AG08395 (cell line): ENCODE measurements at regions not wholly inside any gene's neighbourhood (a gene's known extent, or its start where the extent isn't known, plus 50 kb on each side); places are given as distances from the start of the nearest gene placed in this dataset.

Source experiments
- DNase-seq: peaks from one replicate; pipeline ENCODE4 v3.0.0; 2012; ENCODE audit warnings: mixed read lengths, low spot score

DNA sequence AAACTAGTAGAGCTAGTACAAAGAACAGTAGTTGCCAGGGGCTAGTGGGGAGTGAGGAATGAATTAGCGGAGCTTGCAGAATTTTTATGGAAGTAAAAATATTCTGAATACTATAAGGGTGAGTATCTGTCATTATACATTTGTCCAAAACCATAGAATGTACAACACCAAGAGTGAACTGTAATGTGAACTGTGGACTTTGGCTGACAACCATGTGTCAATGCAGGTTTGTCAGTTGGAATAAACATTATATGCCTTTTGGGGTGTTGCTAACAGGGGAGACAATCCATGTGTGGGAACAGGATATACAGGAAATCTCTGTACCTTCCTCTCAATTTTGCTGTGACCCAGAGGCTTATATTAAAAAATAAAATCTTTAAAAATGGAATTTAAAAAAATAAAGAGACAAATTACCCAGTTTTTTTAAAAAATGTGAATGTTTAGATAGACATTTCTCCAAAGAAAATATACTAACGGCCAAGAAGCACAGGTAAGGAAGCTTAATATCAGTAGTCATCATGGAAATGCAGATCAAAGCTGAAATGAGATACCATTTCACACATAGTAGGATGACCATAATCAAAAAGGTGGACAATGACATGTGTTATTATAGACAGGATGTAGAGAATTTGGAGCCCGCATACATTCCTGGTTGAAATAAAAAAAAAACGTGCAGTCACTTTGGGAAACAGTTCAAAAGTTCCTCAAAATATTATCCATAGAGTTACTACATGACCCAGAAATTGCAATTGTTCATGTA lies 899.8 kb downstream of the RAB28 start:
- DNase-seq = no peak

DNA sequence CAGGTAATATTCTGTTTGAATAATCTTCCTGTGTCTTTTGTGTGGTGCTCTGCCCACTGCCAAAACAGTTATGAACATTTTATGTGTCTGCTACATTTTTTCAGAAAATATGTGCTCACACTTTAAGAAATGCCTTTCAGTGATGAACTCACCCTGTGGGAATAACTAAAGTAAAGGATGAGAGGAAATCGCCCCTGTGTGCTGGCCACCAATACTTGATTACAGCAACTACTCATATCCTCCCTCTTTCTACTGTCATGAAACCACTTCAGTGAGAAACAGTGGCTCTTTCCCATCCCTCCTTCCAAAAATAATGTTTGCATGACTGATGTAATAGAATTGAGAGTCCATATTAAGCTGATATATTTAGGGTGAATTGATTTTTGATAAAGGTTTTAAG lies 900.9 kb downstream of the RAB28 start:
- DNase-seq = no peak

DNA sequence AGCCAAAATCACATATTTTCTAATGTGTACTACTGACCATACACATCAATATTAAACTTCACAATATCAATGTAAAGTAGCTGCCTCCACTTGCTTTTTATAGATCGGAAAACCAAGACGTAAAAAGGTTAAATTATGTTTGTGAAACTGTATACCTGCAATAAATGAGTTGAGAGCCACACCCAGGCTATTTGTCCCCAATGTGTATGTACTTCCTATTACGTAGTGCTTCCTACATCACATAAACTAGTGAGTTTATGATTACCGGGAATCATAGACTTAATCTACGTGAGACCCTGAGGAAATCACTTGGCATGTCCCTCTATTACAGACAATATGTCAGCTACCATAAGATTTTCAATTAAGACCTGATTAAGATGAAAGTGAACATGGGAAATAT lies 903.4 kb downstream of the RAB28 start:
- no peak for DNase-seq

DNA sequence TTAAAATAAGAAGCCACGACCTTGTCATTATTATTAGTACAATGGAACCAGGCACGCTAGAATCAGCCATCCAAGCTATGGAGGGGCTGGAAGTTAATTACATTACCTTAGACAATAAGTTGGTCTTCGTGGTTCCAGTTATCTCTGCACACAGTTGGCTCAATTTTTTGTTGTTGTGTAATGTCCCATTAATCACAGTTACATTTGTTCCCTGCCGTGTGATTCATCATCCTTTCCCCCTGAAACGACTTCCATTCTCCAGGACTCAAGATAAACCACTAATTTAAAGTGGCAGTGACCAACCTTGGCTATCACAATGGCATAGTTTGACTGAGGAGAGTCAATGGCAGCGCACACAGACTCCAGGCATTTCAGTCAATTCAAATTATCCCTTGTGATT lies 905.0 kb downstream of the RAB28 start:
- no peak for DNase-seq

DNA sequence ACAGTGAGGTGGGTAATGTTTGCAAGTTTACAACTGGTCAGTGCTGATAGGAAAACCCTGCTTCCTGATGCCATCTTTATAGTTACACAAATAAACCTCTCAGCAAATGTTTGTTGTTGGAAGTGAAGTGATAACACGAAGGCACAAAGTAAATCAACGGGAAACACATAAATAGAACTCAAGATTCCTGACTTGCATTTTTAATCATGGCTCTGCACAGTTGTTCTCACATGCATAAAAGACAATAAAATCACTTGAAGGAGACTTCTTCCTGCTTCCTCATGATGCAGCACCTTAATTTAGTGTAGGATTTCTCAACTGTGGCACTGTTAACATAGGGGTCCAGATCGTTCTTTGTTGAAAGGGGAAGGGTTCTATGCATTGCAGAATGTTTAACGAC lies 907.7 kb downstream of the RAB28 start:
- no peak for DNase-seq

DNA sequence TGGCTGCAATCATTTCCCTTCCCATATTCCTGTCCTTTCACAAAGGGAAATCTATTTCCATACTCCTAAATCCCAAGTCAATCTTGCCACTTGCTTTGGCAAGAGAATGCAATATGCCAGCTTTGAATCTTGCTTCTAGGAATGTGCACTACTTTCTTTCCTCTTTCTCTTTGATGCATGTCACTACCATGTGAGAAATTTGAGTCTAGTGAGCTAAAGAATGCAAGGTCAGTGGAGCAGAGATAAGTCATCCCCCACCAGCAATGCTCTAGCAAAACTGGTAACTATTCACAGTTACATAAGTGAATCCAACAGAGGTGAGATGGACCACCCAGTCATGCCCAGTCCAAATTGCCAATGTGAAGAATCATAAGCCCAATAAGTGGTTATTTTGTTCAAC lies 910.4 kb downstream of the RAB28 start:
- no peak for DNase-seq

DNA sequence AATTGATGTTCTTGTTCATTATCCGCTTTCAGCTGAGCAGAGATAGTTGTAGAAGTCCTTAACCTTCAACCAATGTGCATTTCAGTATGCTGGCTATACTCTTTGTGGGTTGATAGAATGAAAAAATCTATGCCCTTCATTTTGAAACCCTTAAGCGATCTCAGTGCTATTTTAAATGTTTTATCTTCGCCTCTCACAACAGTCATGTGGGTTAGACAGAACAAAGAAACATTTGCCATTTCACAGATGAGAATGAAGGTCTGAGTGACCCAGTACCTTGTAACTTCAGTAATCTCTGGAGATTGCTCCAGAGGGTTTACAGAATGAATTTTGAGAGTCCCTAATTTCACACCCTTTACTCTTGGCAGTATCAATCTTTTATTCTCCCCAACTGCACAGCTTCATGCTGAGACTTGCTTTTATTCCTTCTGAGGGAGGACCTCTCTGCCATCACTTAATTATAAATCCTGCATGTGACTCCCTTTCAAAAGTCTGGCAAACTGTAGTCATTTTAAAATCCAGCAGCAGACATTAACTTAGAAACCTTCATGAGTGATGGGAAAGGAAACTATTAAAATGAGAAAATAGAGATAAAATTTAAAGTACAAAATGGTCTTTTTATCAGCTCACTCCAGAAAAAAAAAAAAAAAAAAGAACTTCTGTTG lies 921.5 kb downstream of the RAB28 start:
- no peak for DNase-seq

DNA sequence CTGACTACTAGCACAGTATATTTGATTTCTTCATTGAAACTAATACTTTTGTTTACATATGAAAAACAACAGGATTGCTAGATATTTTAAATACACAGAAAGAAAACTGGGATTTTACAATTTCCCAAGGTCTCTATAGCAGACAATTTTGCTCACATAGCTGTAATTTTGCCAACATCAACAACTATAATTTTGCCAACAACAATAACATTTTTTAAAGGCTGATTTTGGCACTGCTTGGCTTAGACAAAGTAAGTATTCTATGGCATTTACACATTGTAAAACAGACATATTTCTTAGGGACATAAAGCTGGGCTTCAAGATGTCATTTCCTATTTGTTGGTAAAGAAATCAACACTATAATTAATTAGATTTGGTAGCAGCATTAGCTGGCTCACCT lies 922.1 kb downstream of the RAB28 start:
- no peak for DNase-seq

DNA sequence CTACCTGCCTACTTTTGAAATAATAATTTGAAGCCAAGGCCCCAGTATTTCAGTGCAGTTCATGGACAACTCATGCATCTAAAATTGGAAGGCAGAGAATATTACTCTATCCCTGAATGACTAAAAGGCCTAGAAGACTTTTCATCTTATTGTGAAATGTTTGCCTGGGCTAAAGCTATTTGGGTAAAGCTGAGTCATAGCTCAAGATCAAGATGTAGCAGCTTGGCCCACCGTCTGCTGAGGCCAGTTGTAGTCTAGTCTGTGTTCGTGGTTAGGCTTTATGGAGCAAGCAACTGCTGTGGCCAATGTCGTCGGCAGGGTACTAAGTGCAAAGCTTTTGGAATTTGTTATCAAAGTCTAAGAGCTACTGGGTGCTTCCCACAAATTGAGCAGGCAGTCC lies 929.1 kb downstream of the RAB28 start:
- DNase-seq = no peak

DNA sequence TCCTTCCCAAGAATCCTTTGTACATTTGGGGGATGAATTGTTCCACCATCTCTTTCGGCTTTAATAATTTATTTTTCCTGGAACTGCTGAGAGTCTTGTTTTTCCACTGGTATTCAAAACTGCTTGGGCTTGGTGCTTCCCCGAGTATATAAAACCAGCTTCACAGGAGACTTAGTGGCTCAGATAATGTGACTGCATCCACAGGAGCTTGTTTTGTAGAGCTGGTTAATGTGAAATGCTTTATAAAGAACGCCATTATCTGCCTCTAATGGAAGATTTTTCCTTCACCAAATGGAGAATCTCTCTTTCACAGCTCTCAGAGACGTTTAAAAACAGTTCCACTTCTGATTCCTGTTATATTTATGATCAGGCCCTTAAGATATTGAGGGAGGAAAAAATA lies 935.5 kb downstream of the RAB28 start:
- no peak for DNase-seq

DNA sequence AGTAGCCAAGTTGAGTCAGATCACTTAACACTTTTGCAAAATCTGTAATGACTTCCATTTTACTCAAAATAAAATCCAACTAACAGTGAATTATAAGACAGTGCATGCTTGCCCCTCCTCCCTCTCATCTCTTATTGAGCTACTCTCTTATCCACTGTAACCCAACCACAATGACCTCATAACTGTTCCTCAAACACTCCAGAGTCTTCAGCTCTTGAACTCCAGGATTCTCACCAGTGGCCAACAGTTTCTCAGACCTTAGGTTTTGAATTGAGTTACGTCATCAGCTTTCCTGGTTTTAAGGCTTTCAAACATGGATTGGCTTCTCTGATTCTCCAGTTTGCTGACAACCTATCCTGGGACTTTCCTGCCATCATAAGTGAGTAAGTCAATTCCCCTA lies 938.3 kb downstream of the RAB28 start:
- DNase-seq = no peak

DNA sequence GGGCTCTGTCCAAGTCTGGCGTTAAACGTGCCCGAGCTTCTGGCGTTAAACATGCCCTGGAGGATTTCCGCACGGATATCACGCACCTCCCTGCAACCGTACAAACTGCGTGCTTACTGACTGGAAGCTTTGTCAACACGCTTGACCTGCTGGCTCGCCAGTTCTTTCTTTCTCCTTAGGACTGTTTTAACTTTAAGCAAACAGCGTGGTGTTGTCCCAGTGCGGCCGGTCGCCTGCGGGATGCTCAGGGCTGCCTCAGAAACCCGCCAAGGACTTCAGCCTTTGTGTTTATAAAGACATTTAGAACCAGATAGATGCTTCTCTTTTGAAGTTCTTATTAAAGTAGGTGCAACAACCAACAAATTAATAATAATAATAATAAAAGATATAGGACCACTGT lies 946.0 kb downstream of the RAB28 start:
- no peak for DNase-seq

DNA sequence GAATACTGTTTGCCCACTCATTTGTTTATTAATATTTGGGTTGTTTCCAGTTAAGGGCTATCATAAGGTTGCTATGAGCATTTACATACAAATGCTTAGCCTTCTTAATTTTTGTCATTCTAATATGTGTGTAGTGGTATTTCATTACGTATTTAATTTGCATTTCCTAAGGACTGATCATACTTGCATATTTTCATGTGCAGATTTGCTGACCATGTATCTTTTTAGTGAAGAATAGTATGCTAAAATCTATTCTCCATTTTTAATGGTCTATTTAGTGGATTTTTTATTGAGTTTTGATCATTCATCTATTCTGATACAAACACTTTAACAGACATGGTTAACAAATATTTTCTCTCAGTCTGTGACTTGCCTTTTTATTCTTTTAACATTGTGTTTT lies 949.5 kb downstream of the RAB28 start:
- DNase-seq = no peak

DNA sequence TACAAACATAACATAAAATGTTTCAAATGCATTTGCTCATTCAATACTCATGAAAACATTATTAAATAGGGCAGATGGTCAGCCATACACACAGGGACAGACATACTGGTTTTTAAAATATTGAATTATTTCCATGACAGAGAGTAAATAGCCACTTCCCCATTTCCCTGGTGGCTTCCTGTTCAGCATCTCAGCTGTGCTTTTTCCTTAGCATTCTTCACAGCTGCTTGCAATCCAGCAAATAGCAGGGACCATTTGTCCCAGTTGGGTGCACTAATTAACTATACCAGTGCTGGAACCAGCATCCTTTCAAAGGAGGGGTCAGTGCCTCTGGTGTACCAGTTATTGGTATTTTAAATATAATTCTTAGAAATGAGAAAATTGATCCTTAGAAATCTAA lies 964.7 kb downstream of the RAB28 start:
- DNase-seq = no peak

DNA sequence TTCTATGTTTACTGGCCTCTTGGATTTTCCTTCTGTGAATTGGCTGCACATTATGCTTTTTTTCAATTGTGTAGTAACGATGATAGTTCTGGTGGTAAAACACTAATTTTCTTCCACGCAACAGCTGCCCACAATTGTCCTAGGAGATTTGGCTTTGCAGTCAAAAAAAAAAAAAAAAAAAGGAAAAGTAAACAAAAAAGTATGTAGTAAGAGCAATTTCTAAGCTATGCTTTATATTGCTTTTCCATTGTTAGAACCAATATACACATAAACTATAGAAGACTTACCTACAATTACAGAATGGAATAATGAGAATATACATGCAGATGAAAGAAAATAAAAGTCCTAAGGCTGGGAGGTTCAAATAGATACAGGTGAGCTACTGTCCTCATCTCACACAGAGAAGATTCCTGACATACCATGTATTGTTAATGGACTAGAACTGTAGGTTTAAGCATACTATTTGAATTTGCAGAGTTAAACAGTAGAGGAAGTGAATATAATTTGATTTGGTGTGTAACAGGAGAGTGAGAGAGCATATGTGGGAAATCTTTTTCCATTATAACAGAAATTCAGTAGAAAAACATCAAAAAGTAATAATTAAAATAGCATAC lies 976.2 kb downstream of the RAB28 start:
- DNase-seq = no peak

DNA sequence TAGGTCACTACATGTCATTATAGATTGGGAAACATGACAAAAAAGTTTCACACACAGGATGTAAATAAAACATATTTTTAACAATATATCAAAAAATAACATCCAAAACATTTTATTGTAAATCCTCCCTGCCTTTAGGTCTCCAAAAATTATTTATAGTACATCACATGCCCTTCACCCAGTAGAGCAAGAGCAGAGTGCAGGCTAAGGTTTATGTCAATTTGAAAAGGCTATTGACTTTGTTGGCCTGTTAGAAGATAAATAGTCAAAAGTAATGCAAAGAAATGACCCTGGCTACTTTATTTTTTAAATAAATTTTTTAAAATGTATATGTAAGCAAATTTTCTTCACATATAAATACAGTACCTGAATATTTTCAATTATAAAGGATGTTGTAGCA lies 983.7 kb downstream of the RAB28 start:
- no peak for DNase-seq

DNA sequence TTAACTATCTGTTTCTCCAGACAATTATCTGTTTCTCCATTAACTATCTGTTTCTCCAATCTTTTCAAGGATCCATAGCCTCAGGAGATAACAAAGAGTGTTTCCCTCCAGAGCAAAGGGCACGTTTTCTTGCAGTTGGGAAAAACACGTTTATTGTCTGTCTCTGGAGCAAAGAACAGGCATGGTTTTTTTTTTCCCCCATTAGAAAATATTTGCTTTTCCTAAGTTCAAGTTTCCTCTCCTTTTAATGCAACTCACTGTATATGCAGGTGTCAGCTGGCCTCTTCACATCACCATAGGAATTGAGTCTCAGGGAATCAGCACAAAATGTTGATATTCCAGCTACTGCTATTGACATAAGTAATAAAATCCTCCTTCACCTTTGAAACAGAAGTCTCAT lies 984.4 kb downstream of the RAB28 start:
- DNase-seq = no peak

DNA sequence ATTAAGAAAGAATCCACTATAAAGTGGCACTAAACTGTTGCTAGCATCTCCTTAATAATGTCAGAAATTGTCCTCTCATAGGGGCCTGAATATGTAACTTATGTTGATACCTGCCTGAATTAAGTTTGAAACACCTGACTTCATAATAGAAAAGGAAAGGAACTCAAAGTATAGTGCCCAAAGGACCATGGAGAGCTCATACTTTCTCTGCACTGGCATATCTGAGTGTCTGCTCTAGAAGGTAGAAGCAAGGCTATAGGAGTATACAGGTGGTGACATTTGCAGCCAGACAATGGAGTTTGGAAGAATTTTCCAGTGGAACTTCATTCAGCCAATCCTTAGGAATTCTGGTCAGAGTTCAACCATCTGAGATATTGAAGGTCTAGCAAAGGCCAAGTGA lies 988.9 kb downstream of the RAB28 start:
- DNase-seq = no peak

DNA sequence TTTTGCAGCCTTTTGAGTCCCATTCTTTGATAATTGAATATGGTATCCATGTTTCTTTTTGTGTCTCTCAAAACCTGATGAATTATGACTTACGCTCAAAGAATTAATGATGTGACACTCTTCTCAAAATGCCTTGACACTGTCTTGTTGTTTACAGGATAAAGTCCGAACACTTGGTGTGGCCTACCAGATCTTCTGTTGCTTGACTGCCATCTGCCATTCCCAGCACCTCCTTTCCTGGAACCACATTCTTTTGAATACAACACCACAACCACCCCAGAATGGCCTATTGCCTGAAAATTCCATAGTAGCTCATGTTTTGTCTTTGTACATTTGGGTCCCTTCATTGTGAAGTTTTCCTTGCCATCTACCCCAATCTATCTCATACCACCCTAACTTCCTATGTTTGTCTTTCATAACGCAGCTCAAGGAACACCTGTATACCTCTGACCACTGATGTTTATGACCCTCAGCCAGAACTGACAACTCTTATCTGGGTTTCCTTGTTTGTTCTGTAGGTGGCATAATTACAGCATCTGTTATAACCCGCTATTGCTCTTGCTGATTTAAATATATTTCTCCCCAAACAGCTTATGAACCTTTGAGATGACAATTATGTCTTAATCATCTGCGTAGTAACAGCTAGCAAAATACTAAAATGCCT lies 991.3 kb downstream of the RAB28 start:
- DNase-seq = no peak

DNA sequence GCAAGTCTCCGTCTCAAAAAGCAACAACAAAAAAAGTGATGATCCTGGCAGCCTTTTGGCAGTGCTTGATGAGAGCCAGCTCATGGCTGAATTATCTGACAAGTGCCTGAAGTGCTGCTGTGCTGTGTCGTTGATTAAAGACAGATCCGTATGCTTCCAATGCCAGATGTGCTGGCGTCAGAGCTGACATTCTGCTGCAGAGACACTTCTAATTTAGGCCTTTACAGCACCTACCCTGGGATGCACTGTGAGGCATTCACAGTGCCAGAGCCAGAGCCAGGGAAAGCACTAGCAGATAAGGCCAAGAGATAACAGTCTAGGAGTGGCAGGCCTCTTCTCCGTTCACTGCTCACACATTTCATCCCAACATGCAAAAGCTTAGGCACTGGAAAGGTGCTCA lies 995.5 kb downstream of the RAB28 start:
- DNase-seq = no peak

DNA sequence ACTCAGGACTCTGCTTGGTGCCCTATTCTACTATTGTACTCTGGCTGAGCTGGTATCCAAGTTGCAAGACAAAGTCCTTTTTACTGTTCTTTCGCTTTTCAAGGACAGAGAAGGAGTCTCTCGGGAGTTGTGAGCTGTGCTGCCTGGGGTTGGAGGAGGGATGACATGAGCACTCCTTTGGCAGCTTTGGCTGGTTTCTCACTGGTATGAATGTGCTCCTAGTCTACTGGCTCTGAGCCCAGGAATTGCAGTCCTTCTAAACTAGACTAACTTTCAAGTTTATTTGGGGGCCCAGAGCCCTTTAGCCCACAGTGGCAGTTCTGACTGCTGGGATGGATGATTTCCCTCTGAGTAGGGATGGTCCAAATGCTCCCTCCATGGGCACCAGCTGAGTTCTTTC lies 997.1 kb downstream of the RAB28 start:
- no peak for DNase-seq

DNA sequence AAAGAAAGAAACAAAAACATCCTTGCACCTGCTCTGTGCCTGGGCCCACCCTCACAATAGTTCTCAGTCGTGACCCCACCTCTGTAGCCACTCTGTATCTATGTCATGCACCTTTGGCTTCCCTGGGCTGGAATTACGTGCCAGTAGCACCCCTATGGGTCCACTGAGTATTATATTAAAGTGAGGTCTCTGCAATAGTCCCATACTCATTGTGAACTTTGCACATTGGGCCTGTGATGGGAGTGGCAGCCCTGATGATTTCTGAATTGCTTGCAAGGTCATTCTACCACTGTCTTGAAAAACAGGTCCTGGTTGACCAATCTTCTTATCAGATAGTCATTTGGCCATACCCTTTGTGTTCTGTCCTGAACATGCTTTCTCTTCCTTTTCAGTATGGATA lies 1012.1 kb downstream of the RAB28 start:
- DNase-seq = no peak

DNA sequence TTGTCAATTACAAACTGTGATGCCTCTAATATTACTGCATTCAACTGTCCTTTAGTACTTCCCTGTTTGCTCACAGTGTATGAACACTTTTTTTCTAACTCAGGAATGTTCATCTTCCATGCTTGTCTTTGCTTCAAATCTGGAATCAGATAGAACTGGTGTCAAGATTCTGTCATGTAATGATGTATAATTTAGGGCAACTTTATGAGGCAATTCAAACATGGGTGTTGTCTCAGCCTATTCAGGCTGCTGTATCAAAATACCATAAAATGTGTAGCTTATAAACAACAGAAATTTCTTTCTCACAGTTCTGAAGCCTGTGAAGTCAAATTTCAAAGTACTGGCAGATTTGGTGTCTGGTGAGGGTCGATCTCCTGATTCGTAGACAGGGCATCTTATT lies 1012.9 kb downstream of the RAB28 start:
- no peak for DNase-seq
